GM18507 (cell line): ENCODE measurements at regions not wholly inside any gene's neighbourhood (a gene's known extent, or its start where the extent isn't known, plus 50 kb on each side); places are given as distances from the start of the nearest gene placed in this dataset.

Experiments used
- DNase-seq: peaks from one replicate; pipeline ENCODE4 v3.0.0; 2011; ENCODE audit warnings: low read depth; ENCODE audit not compliant: insufficient read length; ENCODE audit errors: extremely low spot score
- FAIRE-seq: peaks from 2 replicates; lab custom pipeline; 2011; peaks lifted over from hg19 to GRCh38; lab: Jason Lieb, UNC

DNA sequence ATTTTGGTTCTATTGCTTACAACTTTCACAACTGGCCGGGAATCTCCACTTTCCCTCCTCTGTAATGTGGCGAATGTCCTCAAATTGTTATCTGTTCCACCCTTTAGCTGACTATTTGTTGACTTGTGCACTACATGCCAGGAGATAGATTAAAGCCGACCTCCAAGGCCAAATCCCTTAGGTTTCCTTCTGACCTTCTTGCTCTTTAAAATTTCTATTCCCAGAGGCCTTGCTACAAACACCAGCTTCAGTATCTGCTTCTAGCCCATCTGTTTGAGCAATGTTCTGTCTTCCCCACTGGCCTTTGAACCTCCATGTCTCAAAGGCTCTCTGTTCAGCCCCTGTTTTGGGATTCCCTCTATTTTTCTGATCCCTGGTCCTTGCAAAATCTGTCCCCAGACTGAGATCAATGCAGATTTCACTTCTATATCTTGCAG, 426.2 kb downstream of the LRATD1 start:
- DNase-seq, result no peak
- FAIRE-seq, result no peak

DNA sequence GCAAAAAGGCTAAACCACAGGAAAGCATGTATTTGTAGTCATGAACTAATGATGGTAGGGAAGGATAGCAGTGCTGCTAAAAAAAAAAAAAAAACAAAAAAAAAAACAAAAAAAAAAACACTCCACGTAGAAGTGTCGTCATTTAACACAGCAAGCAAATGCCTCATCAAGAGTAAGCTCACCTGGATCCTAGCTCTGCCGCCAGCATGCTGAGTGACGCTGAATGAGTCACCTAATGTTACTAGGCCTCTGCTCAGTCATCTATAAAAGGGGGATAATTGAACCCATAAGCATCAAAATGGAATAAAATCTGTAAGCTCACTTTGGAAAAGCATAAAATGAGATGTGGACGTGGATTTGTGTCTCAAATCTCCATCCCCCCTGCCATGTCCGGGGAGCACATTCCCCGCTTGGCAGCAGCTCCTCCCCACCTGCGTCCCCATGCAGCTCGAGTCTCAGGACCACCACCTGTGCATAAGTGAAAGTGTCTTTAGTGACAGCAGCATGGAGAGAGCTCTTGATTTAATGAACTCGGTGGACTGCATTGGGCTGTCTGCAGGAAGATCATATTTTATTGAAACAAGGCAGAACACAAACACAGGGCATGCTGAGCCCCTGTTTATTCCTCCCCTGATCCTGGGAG, 427.5 kb downstream of the LRATD1 start:
- DNase-seq, result no peak

DNA sequence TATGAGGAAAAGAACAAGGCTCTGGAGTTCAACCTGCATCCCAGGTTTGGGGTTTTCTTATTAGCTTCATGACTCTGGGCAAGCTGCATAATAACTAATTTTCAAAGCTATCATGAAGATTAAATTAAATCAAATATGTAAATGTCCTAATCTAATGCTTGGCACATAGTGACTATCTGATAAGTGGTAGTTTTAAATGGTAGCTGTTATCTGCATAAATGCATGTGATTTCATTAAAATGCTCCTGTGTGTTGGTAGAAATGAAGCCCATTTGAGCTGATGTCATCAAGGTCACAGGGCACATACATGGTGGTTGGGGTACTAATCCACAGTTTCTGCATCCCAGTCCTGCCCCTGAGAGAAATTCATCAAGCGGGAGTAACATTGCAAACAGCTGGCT, 428.8 kb downstream of the LRATD1 start:
- FAIRE-seq (no peak), DNase-seq (no peak)

More for the DNA sequence above, 427.5 kb downstream of the LRATD1 start:
- FAIRE-seq, result no peak

DNA sequence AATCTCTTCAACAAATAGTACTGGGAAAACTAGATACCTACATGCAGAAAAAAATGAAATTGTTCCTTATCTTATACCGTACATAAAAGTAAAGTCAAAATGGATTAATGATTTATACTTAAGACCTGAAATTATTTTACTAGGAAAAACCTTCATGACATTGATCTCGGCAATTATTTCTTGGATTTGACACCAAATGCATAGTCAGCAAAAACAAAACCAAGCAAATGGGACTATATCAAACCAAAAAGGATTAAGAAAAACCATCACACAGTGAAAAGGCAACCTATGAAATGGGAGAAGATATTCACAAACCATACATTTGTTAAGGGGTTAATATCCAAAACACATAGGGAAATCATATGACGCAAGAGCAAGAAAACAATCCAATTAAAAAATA, 433.6 kb downstream of the LRATD1 start:
- no peak for FAIRE-seq
- no peak for DNase-seq

DNA sequence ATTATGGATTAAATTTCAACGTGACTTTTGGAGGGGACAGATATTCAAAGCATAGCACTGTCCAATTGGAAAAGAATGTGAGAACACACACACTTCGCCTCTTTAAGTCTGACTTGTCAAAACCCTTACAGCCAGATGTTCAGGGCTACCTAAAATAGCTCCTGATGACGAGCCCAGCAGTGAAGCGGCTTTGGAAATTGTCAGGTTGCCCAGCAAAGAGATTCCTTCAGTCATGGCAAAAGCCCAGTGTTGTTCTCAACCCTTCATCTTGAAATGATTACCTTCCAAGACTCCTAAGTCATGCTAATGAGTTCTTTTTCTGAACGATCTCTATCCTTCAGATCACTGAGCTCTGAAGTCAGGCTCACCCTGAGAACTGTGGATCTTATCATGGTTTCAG, 436.6 kb downstream of the LRATD1 start:
- FAIRE-seq, result no peak

DNA sequence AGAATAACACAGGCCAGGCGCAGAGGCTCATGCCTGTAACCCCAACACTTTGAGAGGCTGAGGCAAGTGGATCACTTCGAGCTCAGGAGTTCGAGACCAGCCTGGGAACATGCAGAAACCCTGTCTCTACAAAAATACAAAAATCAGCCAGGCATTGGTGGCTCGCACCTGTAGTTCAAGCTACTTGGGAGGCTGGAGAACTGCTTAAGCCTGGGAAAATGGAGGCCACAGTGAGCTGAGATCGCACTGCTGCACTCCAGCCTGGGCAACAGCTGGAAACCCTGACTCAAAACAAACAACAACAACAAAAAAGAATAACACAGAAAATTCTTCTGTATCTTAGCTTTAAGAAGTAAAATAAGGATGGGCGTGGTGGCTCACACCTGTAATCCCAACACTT, 440.3 kb downstream of the LRATD1 start:
- no peak for FAIRE-seq
- no peak for DNase-seq

More for the DNA sequence above, 436.6 kb downstream of the LRATD1 start:
- DNase-seq, result no peak

DNA sequence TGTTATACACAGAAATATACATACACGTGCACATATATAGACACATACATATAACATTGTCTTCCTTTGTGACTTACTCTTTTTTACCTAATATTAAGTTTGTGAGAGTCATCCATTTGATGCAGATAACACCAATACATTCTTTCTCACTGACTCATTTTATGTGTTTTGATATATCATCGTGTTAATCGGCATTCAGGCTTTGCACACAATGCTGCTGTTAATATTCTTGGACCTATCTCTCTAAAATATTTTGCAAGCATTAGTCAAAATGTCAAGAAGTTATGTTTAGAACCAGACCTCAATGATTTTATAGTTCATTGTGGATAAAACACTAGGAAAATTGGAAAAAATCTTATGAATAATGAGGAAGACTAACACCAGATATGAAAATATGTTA, 441.1 kb downstream of the LRATD1 start:
- DNase-seq (no peak), FAIRE-seq (no peak)

DNA sequence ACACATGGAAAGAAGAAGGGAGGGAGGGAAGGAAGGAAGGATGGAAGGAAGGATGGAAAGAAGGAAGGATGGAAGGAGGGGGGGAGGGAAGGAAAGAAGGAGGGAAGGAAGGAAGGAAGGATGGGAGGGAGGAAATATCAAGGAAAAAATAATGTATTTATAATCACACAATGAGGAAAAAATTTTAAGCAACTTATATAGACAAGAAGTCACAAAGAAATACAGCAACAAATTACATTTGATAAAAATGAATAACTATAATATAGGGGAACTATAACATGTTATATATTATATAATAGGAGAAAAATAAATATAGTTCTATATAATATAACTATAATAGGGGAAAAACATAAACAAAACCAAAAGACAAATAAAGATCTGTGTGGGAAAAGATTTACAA, 441.8 kb downstream of the LRATD1 start:
- DNase-seq (no peak), FAIRE-seq (no peak)

DNA sequence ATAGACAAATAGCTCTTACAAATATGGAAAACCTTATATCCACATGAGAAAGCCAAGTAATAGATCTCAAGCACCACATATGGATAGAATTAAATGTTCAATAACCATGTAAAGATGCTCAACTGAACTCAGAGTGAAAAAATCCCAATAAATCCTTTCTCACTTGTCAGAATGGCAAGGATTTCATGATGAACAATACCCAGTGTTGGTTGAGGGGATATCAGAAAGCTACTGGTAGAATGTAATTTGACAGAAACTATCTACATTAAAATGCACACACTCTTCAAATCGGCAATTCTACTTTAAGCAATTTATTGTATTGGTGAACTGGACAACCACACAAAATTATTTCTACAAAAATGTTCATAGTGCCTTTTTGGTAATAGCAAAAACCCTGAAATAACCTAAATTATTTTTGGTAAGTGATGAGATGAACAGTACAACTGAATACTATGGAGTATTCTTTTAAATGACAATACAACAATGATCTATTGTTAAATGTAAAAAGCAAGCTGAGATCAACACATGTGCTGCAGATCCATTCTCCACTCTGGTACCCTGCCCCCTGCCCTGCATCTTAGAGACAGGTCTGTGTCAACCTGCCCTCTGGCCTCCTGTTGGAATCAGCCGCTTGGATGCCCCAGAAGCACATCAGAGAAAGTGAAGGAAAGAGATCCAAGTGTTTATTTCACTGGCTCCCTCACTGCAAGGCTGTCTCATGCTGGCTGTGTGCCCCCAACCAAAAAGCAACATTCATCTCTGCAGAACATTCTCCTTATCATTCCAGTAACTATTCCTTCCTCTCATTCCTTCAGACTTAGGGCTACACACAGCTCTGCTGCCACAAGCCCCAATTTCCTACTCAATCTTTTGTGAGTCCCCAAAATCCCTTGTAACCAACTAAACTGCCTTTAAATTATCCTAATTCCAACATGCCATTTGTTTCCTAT, 442.5 kb downstream of the LRATD1 start:
- FAIRE-seq, result no peak
- no peak for DNase-seq

DNA sequence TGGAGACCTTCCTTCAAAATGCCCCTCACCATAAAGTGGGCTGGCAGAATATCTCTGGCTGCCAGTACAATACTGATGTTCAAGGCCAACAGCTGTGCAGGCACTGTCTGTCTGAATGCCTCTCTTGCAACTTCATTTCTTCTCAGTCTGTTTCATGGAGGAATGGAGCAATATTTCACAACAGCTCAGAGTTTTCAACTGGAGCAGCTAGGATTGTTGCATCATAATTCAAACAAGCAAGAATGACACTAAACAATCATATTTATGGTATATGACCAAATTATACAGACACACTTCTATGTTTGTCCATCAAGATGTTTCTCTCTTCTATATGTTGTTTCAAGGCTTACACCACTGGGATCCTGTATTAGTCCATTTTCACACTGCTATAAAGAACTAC, 444.2 kb downstream of the LRATD1 start:
- FAIRE-seq, result no peak
- no peak for DNase-seq

DNA sequence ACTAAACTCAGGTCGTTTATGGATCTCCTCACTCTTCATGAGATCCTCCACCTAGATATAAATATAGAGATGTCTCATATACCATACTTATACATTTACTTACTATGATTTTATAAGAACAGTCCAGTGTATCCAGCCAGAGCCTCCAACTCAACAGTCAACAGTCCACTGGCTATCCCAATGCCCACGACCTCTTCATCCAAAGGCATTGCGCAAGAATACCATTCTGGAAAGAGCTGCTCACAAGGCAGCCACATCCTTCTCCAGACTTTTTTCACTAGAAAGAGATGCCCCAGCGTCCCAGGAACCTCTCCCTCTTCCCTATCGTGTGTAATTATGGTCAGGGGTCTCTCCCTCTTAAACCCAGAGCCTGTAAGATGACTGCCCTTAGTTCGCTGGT, 448.8 kb downstream of the LRATD1 start:
- no peak for DNase-seq
- no peak for FAIRE-seq

DNA sequence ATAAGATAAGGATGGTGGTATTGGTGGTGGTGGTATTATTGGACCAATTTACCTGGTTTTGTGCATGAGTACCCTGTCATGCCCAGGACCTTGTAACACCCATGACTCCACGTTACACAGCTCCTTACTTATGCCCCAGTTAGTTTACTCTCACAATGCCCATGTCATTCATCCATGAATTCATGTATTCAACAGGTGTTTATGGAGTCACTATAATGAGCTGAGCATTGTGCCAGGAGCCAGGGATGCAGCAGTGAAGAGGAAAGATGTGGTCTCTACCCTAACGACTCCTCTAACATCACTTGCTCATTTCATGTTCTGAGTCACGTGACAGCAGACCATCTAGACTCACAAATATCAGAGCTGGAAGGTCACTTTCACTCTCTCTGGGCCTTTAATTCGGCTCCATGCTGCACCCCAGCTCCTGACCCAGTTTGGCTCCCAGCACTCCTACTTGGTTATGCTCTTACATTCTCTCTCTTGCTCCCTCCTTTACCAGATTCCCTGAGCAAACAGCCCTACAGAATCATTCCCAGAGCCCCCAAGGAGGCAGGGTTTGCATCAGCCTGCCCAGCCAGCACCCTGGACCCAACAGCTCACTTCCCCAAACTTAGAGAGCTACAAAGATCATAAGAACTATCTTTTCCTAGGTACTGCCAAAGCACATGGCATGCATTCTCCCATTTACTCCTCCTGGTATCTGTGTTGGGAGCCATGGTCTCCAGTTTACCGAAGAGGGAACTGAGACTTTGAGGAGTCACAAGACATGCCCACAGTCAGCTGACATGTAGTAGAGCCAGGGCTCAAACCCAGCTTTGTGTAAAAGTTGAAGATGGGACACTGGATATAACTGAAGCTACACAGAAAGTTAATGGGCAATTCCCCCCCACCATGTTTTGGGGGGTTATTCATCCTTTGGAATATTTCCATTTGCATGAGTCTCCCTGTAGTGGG, 449.9 kb downstream of the LRATD1 start:
- DNase-seq (no peak), FAIRE-seq (no peak)

DNA sequence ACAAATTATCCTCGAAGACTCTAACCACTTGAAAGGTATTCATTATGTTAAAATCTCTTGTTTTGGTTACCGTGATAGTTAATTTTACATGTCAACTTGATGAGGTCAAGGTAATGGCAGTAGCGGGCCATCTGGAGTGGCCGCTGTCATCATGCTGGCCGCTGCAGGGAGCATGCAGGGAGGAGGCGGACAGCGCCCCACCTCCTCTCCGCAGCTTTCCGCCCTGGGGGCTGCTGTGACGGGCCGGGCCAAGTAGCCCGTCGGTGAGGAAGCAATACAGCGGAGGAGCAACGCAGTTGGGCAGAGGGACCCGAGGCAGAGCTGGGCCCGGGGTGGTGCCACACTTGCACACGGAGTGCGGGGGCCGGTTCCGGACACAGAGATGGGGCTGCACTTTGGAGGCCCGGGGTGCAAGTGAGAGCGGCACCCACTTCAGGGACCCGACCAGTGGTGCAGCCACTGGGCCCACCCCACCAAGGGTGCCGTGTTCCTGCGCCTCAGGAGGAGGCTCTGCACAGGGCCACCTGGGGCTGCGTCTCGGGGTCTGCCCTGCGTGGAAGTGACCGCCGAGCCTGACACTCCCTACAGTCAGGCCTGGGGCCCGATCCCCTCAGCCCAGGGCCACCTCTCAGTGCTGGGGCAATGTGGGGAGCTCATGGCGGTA, 452.4 kb downstream of the LRATD1 start:
- FAIRE-seq (no peak), DNase-seq (no peak)

DNA sequence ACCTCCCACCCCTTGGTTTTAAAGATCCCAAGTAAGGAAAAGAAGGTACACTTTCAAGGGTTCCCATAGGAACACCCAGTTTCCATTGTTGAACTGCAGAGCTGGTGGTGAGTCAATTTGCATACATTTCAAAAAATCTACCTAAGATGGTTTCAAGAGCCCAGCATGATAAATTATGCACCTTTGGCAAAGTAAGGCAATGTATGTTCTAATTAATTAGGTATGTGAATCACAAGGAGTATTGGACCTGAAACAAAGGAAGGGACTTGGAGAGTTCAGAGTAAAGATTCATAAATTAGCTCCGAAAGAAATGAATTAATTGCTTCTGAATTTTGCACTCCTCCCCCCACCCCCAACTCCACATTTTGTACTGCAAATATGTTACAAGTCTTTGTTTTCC, 459.7 kb downstream of the LRATD1 start:
- DNase-seq (no peak), FAIRE-seq (no peak)

DNA sequence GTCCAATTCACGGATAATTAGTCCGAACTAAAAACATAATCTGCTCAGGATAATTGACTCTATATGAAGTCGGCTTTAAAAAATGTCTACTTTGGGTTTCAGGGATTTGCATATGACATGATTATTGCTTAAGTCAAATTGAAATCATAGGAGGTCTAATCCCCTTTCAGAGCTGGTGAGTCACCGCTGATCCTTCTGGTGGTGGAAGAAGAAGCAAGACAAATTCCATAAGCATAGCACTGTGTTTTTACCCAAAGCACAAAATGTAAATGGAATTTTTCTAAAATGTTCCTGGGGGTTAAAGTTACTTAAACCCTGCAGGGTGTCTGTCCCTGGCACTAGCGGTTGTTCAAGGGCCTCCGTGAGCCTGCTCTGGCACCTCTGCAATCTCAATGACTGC, 460.2 kb downstream of the LRATD1 start:
- DNase-seq (no peak), FAIRE-seq (no peak)

DNA sequence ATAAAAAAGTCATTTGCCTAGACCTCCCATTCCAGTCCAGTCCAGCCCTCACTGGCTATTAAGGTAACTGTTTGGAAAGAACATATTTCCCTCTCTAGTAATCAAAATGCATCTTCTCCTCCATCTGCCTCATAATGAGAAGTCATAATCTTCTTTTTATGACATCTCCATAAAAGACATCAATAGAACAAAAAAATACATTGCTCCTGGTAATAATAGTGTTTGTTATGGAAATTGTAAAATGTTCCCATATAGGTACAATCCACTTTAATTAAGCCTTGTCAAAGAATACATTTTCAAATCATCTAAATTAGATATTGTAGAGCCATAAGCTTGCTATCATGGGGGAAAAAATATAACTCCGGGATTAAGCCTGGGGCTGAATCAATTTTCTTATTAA, 461.6 kb downstream of the LRATD1 start:
- no peak for FAIRE-seq
- DNase-seq, result no peak

DNA sequence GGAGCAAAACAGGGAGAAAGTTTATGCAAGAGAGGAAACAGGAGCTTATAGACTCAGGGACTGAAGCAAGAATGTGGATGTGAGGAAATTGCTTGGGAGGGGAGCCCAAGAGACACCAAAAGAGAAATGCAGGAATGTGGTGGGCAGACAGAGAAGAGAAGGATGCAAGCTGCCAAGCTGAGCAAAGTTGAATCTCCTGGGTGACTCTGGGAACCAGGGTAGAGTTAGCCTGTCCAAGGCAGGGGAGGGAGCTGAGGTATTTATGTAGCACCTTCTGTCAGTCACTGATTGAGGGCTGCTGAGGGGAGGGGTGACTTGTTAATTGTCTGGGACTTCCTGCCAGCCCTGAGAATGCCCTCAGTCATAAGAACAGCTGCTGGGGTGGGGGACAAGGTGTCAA, 464.3 kb downstream of the NBAS start:
- FAIRE-seq, result no peak
- no peak for DNase-seq

DNA sequence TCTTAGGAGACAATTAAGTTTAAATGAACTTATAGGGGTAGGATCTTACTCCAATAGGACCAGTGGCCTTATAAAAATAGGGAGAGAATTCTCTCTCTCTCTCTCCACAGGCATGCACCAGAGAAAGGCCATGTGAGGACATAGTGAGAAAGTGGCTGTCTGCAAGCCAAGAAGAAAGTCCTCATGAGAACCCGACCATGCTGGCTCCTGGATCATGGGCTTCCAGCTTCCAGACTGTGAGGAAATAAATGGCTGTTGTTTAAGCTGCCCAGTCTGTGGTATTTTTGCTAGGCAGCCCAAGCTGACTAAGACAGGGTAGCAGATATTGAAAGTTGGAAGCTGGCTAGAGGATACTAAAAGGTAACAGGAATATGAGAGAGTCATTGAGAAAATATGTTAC, 454.0 kb downstream of the NBAS start:
- FAIRE-seq (no peak), DNase-seq (no peak)

DNA sequence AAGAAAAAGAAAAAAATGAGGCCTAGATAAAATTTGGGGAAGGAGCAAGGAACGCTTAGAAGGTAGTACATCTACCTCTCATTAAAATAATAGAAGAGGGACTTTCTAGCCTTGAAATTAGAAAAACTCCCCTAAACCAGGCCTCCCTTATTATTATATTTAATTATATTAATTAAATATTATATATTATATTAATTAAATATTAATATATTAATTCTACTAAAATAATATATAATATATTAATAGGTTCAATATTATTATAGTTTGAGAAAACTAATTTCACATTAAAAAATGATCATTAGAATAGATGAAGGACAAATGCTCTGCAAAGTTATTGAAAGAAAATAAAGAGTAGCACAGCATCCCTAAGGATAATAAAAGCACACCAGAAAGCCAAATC, 449.4 kb downstream of the NBAS start:
- no peak for FAIRE-seq
- DNase-seq, result no peak
